SH-SY5Y (cell line): ENCODE measurements at regions not wholly inside any gene's neighbourhood (a gene's known extent, or its start where the extent isn't known, plus 50 kb on each side); places are given as distances from the start of the nearest gene placed in this dataset.

ENCODE experiments used
- GATA2 ChIP-seq: IDR thresholded peaks from 2 replicates; pipeline ENCODE4 v1.6.1; 2011; ENCODE audit warnings: mild to moderate bottlenecking, low read depth, low read length
- GATA3 ChIP-seq: IDR thresholded peaks from 2 replicates; pipeline ENCODE4 v1.6.1; 2011; ENCODE audit warnings: low read depth, mild to moderate bottlenecking, low read length, moderate library complexity

GRCh38 chr11:70621241-70621640 lies 222.9 kb downstream of the CTTN start:
- TF ChIP-seq GATA3 (no peak), GATA2 (no peak)
